ENCODE measurements at regions not wholly inside any gene's neighbourhood (a gene's known extent, or its start where the extent isn't known, plus 50 kb on each side); places are given as distances from the start of the nearest gene placed in this dataset.
"Not testable (repeated sequence)": the region's sequence is repeated elsewhere in the genome, so short reads cannot be mapped to it uniquely, and the experiment has no call there.

GRCh38 chrX:80576806-80577533 is 156.7 kb downstream of the TENT5D start:
- Histone ChIP-seq H3K27ac (ENCODE audit: low read depth, low read length, severe bottlenecking) (peak overlapping the region; percentile 66), H3K9me3 (ENCODE audit: control insufficient read depth, low read length) (no peaks in the 10 kb centered on the region), H3K36me3 (ENCODE audit: control insufficient read depth, insufficient read depth, low read length) (no peaks in the 10 kb centered on the region), H3K4me1 (ENCODE audit: control insufficient read depth, insufficient read depth, low read length, poor library complexity, severe bottlenecking) (no peaks in the 10 kb centered on the region), H3K4me3 (ENCODE audit: extremely low read depth, insufficient read depth, low read length, poor library complexity, severe bottlenecking) (no peak overlapping the region)
- no CpG with 5 or more reads among the region's 2 CpGs for WGBS, 2 experiments (ENCODE audit: insufficient coverage in 2 of 2)

- H3K9me3 ChIP-seq (ENCODE audit: control insufficient read depth, low read length) = no peaks in the 10 kb centered on the region
- no peaks in the 10 kb centered on the region for H3K4me1 ChIP-seq (ENCODE audit: control insufficient read depth, insufficient read depth, low read length, poor library complexity, severe bottlenecking)
- 20% methylated on average over 1 of the region's 3 CpGs; no CpG with 5 or more reads in 1 of the 2 experiments for WGBS, 2 experiments (ENCODE audit: insufficient coverage in 2 of 2)
- no peak overlapping the region for H3K27ac ChIP-seq (ENCODE audit: low read depth, low read length, severe bottlenecking)
- no peaks in the 10 kb centered on the region for H3K36me3 ChIP-seq (ENCODE audit: control insufficient read depth, insufficient read depth, low read length)
- no peak overlapping the region for H3K4me3 ChIP-seq (ENCODE audit: extremely low read depth, insufficient read depth, low read length, poor library complexity, severe bottlenecking)
Observed at GRCh38 chrX:80578517-80579105, 158.4 kb downstream of the TENT5D start.

- H3K4me3 ChIP-seq (ENCODE audit: extremely low read depth, insufficient read depth, low read length, poor library complexity, severe bottlenecking); H3K4me1 ChIP-seq (ENCODE audit: control insufficient read depth, insufficient read depth, low read length, poor library complexity, severe bottlenecking); H3K9me3 ChIP-seq (ENCODE audit: control insufficient read depth, low read length); H3K36me3 ChIP-seq (ENCODE audit: control insufficient read depth, insufficient read depth, low read length); H3K27ac ChIP-seq (ENCODE audit: low read depth, low read length, severe bottlenecking): not testable (repeated sequence)
- no CpG with 5 or more reads among the region's 30 CpGs for WGBS, 2 experiments (ENCODE audit: insufficient coverage in 2 of 2)
Observed at GRCh38 chrX:80590992-80591391, 170.7 kb downstream of the TENT5D start.

- H3K4me1 ChIP-seq (ENCODE audit: control insufficient read depth, insufficient read depth, low read length, poor library complexity, severe bottlenecking) = no peaks in the 10 kb centered on the region
- no CpG with 5 or more reads among the region's 7 CpGs for WGBS, 2 experiments (ENCODE audit: insufficient coverage in 2 of 2)
- H3K36me3 ChIP-seq (ENCODE audit: control insufficient read depth, insufficient read depth, low read length) = no peaks in the 10 kb centered on the region
- H3K9me3 ChIP-seq (ENCODE audit: control insufficient read depth, low read length) = no peaks in the 10 kb centered on the region
- H3K4me3 ChIP-seq (ENCODE audit: extremely low read depth, insufficient read depth, low read length, poor library complexity, severe bottlenecking) = no peak overlapping the region
- H3K27ac ChIP-seq (ENCODE audit: low read depth, low read length, severe bottlenecking) = no peak overlapping the region
Observed at GRCh38 chrX:80602036-80602860, 182.0 kb downstream of the TENT5D start.
